ENCODE measurements at regions not wholly inside any gene's neighbourhood (a gene's known extent, or its start where the extent isn't known, plus 50 kb on each side); places are given as distances from the start of the nearest gene placed in this dataset.

GRCh38 chr2:220880623-220881596 is 691.2 kb downstream of the EPHA4 start:
- in situ Hi-C loops (cut with HindIII; ENCODE audit: low pct_unique_long_range_greater_than_20kb, low sequenced_read_pairs), result no loop called here
- no peak for DNase-seq (ENCODE audit: low read depth)

- in situ Hi-C loops (cut with HindIII; ENCODE audit: low pct_unique_long_range_greater_than_20kb, low sequenced_read_pairs), result no loop called here
- no peak for DNase-seq (ENCODE audit: low read depth)
Measured at GRCh38 chr2:220882507-220882906, 689.6 kb downstream of the EPHA4 start.

- DNase-seq (ENCODE audit: low read depth), result no peak
- in situ Hi-C loops (cut with HindIII; ENCODE audit: low pct_unique_long_range_greater_than_20kb, low sequenced_read_pairs), result no loop called here
Measured at GRCh38 chr2:220885593-220885992, 686.5 kb downstream of the EPHA4 start.

GRCh38 chr2:220887271-220887870 is 684.7 kb downstream of the EPHA4 start:
- in situ Hi-C loops (cut with HindIII; ENCODE audit: low pct_unique_long_range_greater_than_20kb, low sequenced_read_pairs), result no loop called here

GRCh38 chr2:220887876-220888275 is 684.2 kb downstream of the EPHA4 start:
- in situ Hi-C loops (cut with HindIII; ENCODE audit: low pct_unique_long_range_greater_than_20kb, low sequenced_read_pairs), result no loop called here
- DNase-seq (ENCODE audit: low read depth), result no peak

More at GRCh38 chr2:220887271-220887870, 684.7 kb downstream of the EPHA4 start:
- no peak for DNase-seq (ENCODE audit: low read depth)

GRCh38 chr2:220890931-220891330 is 681.2 kb downstream of the EPHA4 start:
- in situ Hi-C loops (cut with HindIII; ENCODE audit: low pct_unique_long_range_greater_than_20kb, low sequenced_read_pairs), result no loop called here
- DNase-seq (ENCODE audit: low read depth), result no peak

- in situ Hi-C loops (cut with HindIII; ENCODE audit: low pct_unique_long_range_greater_than_20kb, low sequenced_read_pairs), result no loop called here
- DNase-seq (ENCODE audit: low read depth), result peak; percentile 30
Measured at GRCh38 chr2:220891405-220891804, 680.7 kb downstream of the EPHA4 start.

- in situ Hi-C loops (cut with HindIII; ENCODE audit: low pct_unique_long_range_greater_than_20kb, low sequenced_read_pairs), result no loop called here
- no peak for DNase-seq (ENCODE audit: low read depth)
Measured at GRCh38 chr2:220892018-220892634, 680.0 kb downstream of the EPHA4 start.

- peak; percentile 22 for DNase-seq (ENCODE audit: low read depth)
Measured at GRCh38 chr2:220893411-220893810, 678.7 kb downstream of the EPHA4 start.

GRCh38 chr2:220894069-220894468 is 678.0 kb downstream of the EPHA4 start:
- no peak for DNase-seq (ENCODE audit: low read depth)
- in situ Hi-C loops (cut with HindIII; ENCODE audit: low pct_unique_long_range_greater_than_20kb, low sequenced_read_pairs), result no loop called here

More at GRCh38 chr2:220893411-220893810, 678.7 kb downstream of the EPHA4 start:
- in situ Hi-C loops (cut with HindIII; ENCODE audit: low pct_unique_long_range_greater_than_20kb, low sequenced_read_pairs), result no loop called here

- in situ Hi-C loops (cut with HindIII; ENCODE audit: low pct_unique_long_range_greater_than_20kb, low sequenced_read_pairs), result no loop called here
- DNase-seq (ENCODE audit: low read depth), result no peak
Measured at GRCh38 chr2:220899492-220899891, 672.6 kb downstream of the EPHA4 start.

- in situ Hi-C loops (cut with HindIII; ENCODE audit: low pct_unique_long_range_greater_than_20kb, low sequenced_read_pairs), result no loop called here
- DNase-seq (ENCODE audit: low read depth), result no peak
Measured at GRCh38 chr2:220904015-220904414, 668.1 kb downstream of the EPHA4 start.

- DNase-seq (ENCODE audit: low read depth), result no peak
- in situ Hi-C loops (cut with HindIII; ENCODE audit: low pct_unique_long_range_greater_than_20kb, low sequenced_read_pairs), result no loop called here
Measured at GRCh38 chr2:220913384-220913783, 658.7 kb downstream of the EPHA4 start.

- no peak for DNase-seq (ENCODE audit: low read depth)
- in situ Hi-C loops (cut with HindIII; ENCODE audit: low pct_unique_long_range_greater_than_20kb, low sequenced_read_pairs), result no loop called here
Measured at GRCh38 chr2:220915092-220915623, 656.9 kb downstream of the EPHA4 start.

- DNase-seq (ENCODE audit: low read depth), result no peak
- in situ Hi-C loops (cut with HindIII; ENCODE audit: low pct_unique_long_range_greater_than_20kb, low sequenced_read_pairs), result no loop called here
Measured at GRCh38 chr2:220916931-220917330, 655.2 kb downstream of the EPHA4 start.

- DNase-seq (ENCODE audit: low read depth), result no peak
Measured at GRCh38 chr2:220930271-220931076, 641.6 kb downstream of the EPHA4 start.

GRCh38 chr2:220931491-220931890 is 640.6 kb downstream of the EPHA4 start:
- in situ Hi-C loops (cut with HindIII; ENCODE audit: low pct_unique_long_range_greater_than_20kb, low sequenced_read_pairs), result no loop called here
- DNase-seq (ENCODE audit: low read depth), result no peak

More at GRCh38 chr2:220930271-220931076, 641.6 kb downstream of the EPHA4 start:
- in situ Hi-C loops (cut with HindIII; ENCODE audit: low pct_unique_long_range_greater_than_20kb, low sequenced_read_pairs), result no loop called here

- in situ Hi-C loops (cut with HindIII; ENCODE audit: low pct_unique_long_range_greater_than_20kb, low sequenced_read_pairs), result no loop called here
- DNase-seq (ENCODE audit: low read depth), result no peak
Measured at GRCh38 chr2:220932041-220932440, 640.1 kb downstream of the EPHA4 start.
